H1 (cell line): ENCODE measurements at regions not wholly inside any gene's neighbourhood (a gene's known extent, or its start where the extent isn't known, plus 50 kb on each side); places are given as distances from the start of the nearest gene placed in this dataset.

ENCODE experiments used
- CTCF ChIA-PET: fragments of 300-600 bp; sonication (Branson Sonifier 250); formaldehyde crosslinking; loops from one replicate; lab custom pipeline; 2021; ENCODE audit not compliant: partially characterized antibody; lab: Charles Lee
- POLR2A ChIA-PET: fragments of 300-600 bp; sonication (Branson Sonifier 250); formaldehyde crosslinking; loops from one replicate; lab custom pipeline; 2021; ENCODE audit warnings: inconsistent platforms; ENCODE audit not compliant: partially characterized antibody; lab: Charles Lee
- DNase-seq, 2 experiments: peaks; one replicate each; pipeline versions ENCODE4 v3.0.0 to v3.0.0-alpha.2; 2010 to 2022; ENCODE audit warnings: low spot score in 2 of 2, low read depth in 1 of 2, mixed read lengths in 1 of 2
- FAIRE-seq: peaks from 2 replicates; lab custom pipeline; 2011; peaks lifted over from hg19 to GRCh38; lab: Jason Lieb, UNC
- H2AFZ ChIP-seq: 2 replicates; pipeline ENCODE4 v1.8.1; 2012; ENCODE audit warnings: low read length, inconsistent platforms
- H2AK5ac ChIP-seq: 2 replicates; pipeline ENCODE4 v1.6.1; 2013; ENCODE audit warnings: low read depth, low read length
- H2BK120ac ChIP-seq: replicated peaks from 2 replicates; pipeline ENCODE3; 2013; ENCODE audit warnings: low read depth, low read length, inconsistent platforms
- H2BK12ac ChIP-seq: 2 replicates; pipeline ENCODE4 v1.6.1; 2013; ENCODE audit warnings: low read depth, low read length
- H2BK15ac ChIP-seq: 2 replicates; pipeline ENCODE4 v1.6.1; 2013; ENCODE audit warnings: low read length
- H2BK20ac ChIP-seq: 2 replicates; pipeline ENCODE4 v1.6.1; 2013; ENCODE audit warnings: low read length
- H2BK5ac ChIP-seq: 2 replicates; pipeline ENCODE4 v1.6.1; 2013; ENCODE audit warnings: low read depth, low read length
- H3K14ac ChIP-seq: 2 replicates; pipeline ENCODE4 v1.6.1; 2013; ENCODE audit warnings: inconsistent platforms; ENCODE audit not compliant: insufficient read length
- H3K18ac ChIP-seq: 2 replicates; pipeline ENCODE4 v1.6.1; 2013; ENCODE audit warnings: low read length; ENCODE audit errors: extremely low read depth
- H3K23ac ChIP-seq: 2 replicates; pipeline ENCODE4 v1.6.1; 2013; ENCODE audit warnings: inconsistent platforms; ENCODE audit not compliant: insufficient read length
- H3K23me2 ChIP-seq: 2 replicates; pipeline ENCODE4 v1.6.1; 2013; ENCODE audit warnings: low read depth, low read length
- H3K27ac ChIP-seq: 2 replicates; pipeline ENCODE4 v1.6.1; 2011; ENCODE audit warnings: low read depth, low read length, inconsistent platforms
- H3K27me3 ChIP-seq, 4 experiments: replicated peaks in 1 of 4; 1 replicate in 1 of 4; 2 replicates in 3 of 4; pipeline versions ENCODE4 v1.6.1 to v1.8.1; 2011 to 2013; ENCODE audit warnings: low read length in 3 of 4, mild to moderate bottlenecking in 3 of 4, inconsistent platforms in 2 of 4, mixed read lengths in 2 of 4, moderate library complexity in 1 of 4; ENCODE audit not compliant: control insufficient read depth in 3 of 4, insufficient read depth in 3 of 4; ENCODE audit errors: extremely low read depth in 1 of 4
- H3K36me3 ChIP-seq, 4 experiments: 2 replicates each; pipeline versions ENCODE4 v1.6.1 to v1.8.1; 2011 to 2013; ENCODE audit warnings: mild to moderate bottlenecking in 4 of 4, low read length in 3 of 4, moderate library complexity in 2 of 4, control low read depth in 1 of 4, inconsistent platforms in 1 of 4; ENCODE audit not compliant: insufficient read depth in 4 of 4, control insufficient read depth in 2 of 4
- H3K4ac ChIP-seq: replicated peaks from 2 replicates; pipeline ENCODE3; 2013; ENCODE audit warnings: low read length, low read depth, mixed read lengths, inconsistent platforms; ENCODE audit not compliant: insufficient read length
- H3K4me1 ChIP-seq, 4 experiments: replicated peaks in 1 of 4; 1 replicate in 1 of 4; 2 replicates in 3 of 4; pipeline versions ENCODE4 v1.6.1 to v1.8.1; 2011 to 2013; ENCODE audit warnings: low read length in 3 of 4, inconsistent platforms in 2 of 4, mixed read lengths in 1 of 4; ENCODE audit not compliant: insufficient read depth in 4 of 4, control insufficient read depth in 3 of 4
- H3K4me2 ChIP-seq, 2 experiments: 2 replicates each; pipeline versions ENCODE4 v1.6.1 to v1.8.1; 2011 to 2013; ENCODE audit warnings: low read depth in 2 of 2, low read length in 2 of 2, control low read depth in 1 of 2, inconsistent platforms in 1 of 2, mild to moderate bottlenecking in 1 of 2; ENCODE audit not compliant: insufficient read depth in 1 of 2
- H3K4me3 ChIP-seq, 4 experiments: fragments of 200-600, 300-600 bp in 1 of 4; sonication (generic), shearing (Covaris generic), sonication (Bioruptor Twin) in 1 of 4; 2 replicates each; pipeline versions ENCODE4 v1.5.1 to v1.8.1; 2011 to 2016; ENCODE audit warnings: low read length in 4 of 4, low read depth in 3 of 4, control low read depth in 2 of 4, inconsistent platforms in 2 of 4, mild to moderate bottlenecking in 2 of 4, mixed read lengths in 1 of 4, moderate library complexity in 1 of 4; ENCODE audit not compliant: insufficient read depth in 2 of 4; ENCODE audit errors: extremely low read depth in 1 of 4
- H3K56ac ChIP-seq: replicated peaks from 2 replicates; pipeline ENCODE3; 2013; ENCODE audit warnings: low read depth, mild to moderate bottlenecking, mixed read lengths, low read length, inconsistent platforms; ENCODE audit not compliant: insufficient read length
- H3K79me1 ChIP-seq: 2 replicates; pipeline ENCODE4 v1.6.1; 2013; ENCODE audit warnings: low read depth, low read length, control low read depth
- H3K79me2 ChIP-seq, 2 experiments: 2 replicates each; pipeline versions ENCODE4 v1.6.1 to v1.8.1; 2012 to 2013; ENCODE audit warnings: low read length in 2 of 2, mild to moderate bottlenecking in 2 of 2, inconsistent platforms in 1 of 2; ENCODE audit not compliant: insufficient read depth in 2 of 2, control insufficient read depth in 1 of 2
- H3K9ac ChIP-seq, 4 experiments: replicated peaks in 1 of 4; 1 replicate in 1 of 4; 2 replicates in 3 of 4; pipeline versions ENCODE4 v1.6.1 to v1.8.1; 2011 to 2013; ENCODE audit warnings: low read depth in 3 of 4, low read length in 3 of 4, control low read depth in 2 of 4, mild to moderate bottlenecking in 2 of 4, moderate library complexity in 2 of 4, inconsistent platforms in 1 of 4; ENCODE audit errors: extremely low read depth in 1 of 4
- H3K9me3 ChIP-seq, 2 experiments: 2 replicates each; pipeline versions ENCODE4 v1.6.1 to v1.8.1; 2012 to 2013; ENCODE audit warnings: mild to moderate bottlenecking in 2 of 2, moderate library complexity in 2 of 2, control low read depth in 1 of 2, inconsistent platforms in 1 of 2, low read depth in 1 of 2, low read length in 1 of 2, mixed read lengths in 1 of 2; ENCODE audit not compliant: insufficient read depth in 2 of 2
- H4K20me1 ChIP-seq, 2 experiments: replicated peaks in 1 of 2; 2 replicates each; pipeline versions ENCODE3 to v1.8.1; 2011 to 2013; ENCODE audit warnings: inconsistent platforms in 2 of 2, low read length in 2 of 2, mild to moderate bottlenecking in 1 of 2; ENCODE audit not compliant: insufficient read depth in 2 of 2, control insufficient read depth in 1 of 2
- H4K5ac ChIP-seq: 2 replicates; pipeline ENCODE4 v1.6.1; 2013; ENCODE audit warnings: low read length, low read depth, mixed read lengths, inconsistent platforms; ENCODE audit not compliant: insufficient read length
- H4K8ac ChIP-seq: 2 replicates; pipeline ENCODE4 v1.8.0; 2013; ENCODE audit warnings: mild to moderate bottlenecking, moderate library complexity, low read length, inconsistent platforms; ENCODE audit not compliant: insufficient read depth; ENCODE audit errors: extremely low read depth
- H4K91ac ChIP-seq: replicated peaks from 2 replicates; pipeline ENCODE3; 2013; ENCODE audit warnings: low read length, mixed read lengths, inconsistent platforms; ENCODE audit not compliant: insufficient read length
- ASH2L ChIP-seq: fragments of 200-600, 300-600 bp; sonication (generic); IDR thresholded peaks from one replicate; pipeline ENCODE4 v1.7.1; 2017; ENCODE audit warnings: low read length
- BCL11A ChIP-seq, 2 experiments: IDR thresholded peaks; one replicate each; pipeline ENCODE4 v1.6.1; 2011; ENCODE audit warnings: low read depth in 2 of 2, low read length in 2 of 2, mild to moderate bottlenecking in 2 of 2
- E2F6 ChIP-seq: IDR thresholded peaks from 2 replicates; pipeline ENCODE4 v1.6.1; 2012; ENCODE audit warnings: inconsistent platforms
- GABPA ChIP-seq: IDR thresholded peaks from 2 replicates; pipeline ENCODE4 v1.6.1; 2011; ENCODE audit warnings: mild to moderate bottlenecking, low read length, moderate library complexity, borderline replicate concordance; ENCODE audit not compliant: insufficient read depth
- JUN ChIP-seq: IDR thresholded peaks from 2 replicates; pipeline ENCODE4 v1.6.1; 2011; ENCODE audit warnings: low read depth, mild to moderate bottlenecking, improper control_type of control experiment, low read length
- WGBS, 2 experiments: shearing (Covaris generic) in 1 of 2; methylation state at CpG; one replicate each; pipeline versions ENCODE4 v1.1.6 to v1.1.7; 2013 to 2015; ENCODE audit warnings: low lambda C conversion rate in 2 of 2, mixed read lengths in 2 of 2, inconsistent platforms in 1 of 2, low coverage in 1 of 2, missing lambda C conversion rate in 1 of 2; ENCODE audit not compliant: insufficient replicate concordance in 2 of 2, insufficient coverage in 1 of 2, insufficient read length in 1 of 2; ENCODE audit errors: extremely low coverage in 1 of 2, missing lambda C conversion rate in 1 of 2; 5-methylcytosine and 5-hydroxymethylcytosine counted together

GRCh38 chr9:107730666-107731065, 241.1 kb upstream of the KLF4 start:
- H3K9ac ChIP-seq, result no peak overlapping the region
- FAIRE-seq, result no peak
- H3K4me1 ChIP-seq, result no peaks in the 10 kb centered on the region
- no peak overlapping the region for H2AFZ ChIP-seq
- H2BK120ac ChIP-seq, result no peak overlapping the region
- H3K27me3 ChIP-seq, result no peaks in the 10 kb centered on the region
- no peak overlapping the region for H2AK5ac ChIP-seq
- no peak overlapping the region for H3K18ac ChIP-seq
- TF ChIP-seq ASH2L (no peak), BCL11A (IDR thresholded peaks at IDR 0.05; ENCODE audit: low read depth in 2 of 2, low read length in 2 of 2) (no peak), E2F6 (no peak), GABPA (no peak), JUN (no peak)
- H3K27ac ChIP-seq, result no peak overlapping the region
- POLR2A ChIA-PET, result no interaction called here
- no peaks in the 10 kb centered on the region for H3K23me2 ChIP-seq
- no peak overlapping the region for H3K23ac ChIP-seq
- H4K20me1 ChIP-seq, result no peaks in the 10 kb centered on the region
- H3K4me2 ChIP-seq, result no peak overlapping the region
- no peak overlapping the region for H4K8ac ChIP-seq
- H2BK5ac ChIP-seq, result no peak overlapping the region
- WGBS, 2 experiments, result 92% methylated on average over 1 of the region's 1 CpG; no CpG with 5 or more reads in 1 of the 2 experiments
- no peaks in the 10 kb centered on the region for H3K79me1 ChIP-seq
- H4K5ac ChIP-seq, result no peak overlapping the region
- no peaks in the 10 kb centered on the region for H3K9me3 ChIP-seq
- no peak overlapping the region for H2BK20ac ChIP-seq
- no peak for DNase-seq
- no peak overlapping the region for H2BK15ac ChIP-seq
- H3K4ac ChIP-seq, result no peak overlapping the region
- no peak overlapping the region for H3K56ac ChIP-seq
- CTCF ChIA-PET, result interaction anchor here (1.0 to 3.0 kb wide), 3 partner anchors 11 to 265 kb away, joined by 3 to 9 read pairs (median 3); no protein-coding TSS in a partner anchor
- no peaks in the 10 kb centered on the region for H3K79me2 ChIP-seq
- H4K91ac ChIP-seq, result no peak overlapping the region
- H3K36me3 ChIP-seq, result no peaks in the 10 kb centered on the region
- H3K14ac ChIP-seq, result no peak overlapping the region
- no peak overlapping the region for H3K4me3 ChIP-seq
- no peak overlapping the region for H2BK12ac ChIP-seq
